HG02678 (cell line): ENCODE measurements at regions not wholly inside any gene's neighbourhood (a gene's known extent, or its start where the extent isn't known, plus 50 kb on each side); places are given as distances from the start of the nearest gene placed in this dataset.

Experiments
- ATAC-seq: cut with Tn5 transposase; IDR thresholded peaks from one replicate; pipeline ENCODE4 v1.9.1; 2021; ENCODE audit warnings: mild to moderate bottlenecking, moderate library complexity; ENCODE audit not compliant: unreplicated experiment

DNA sequence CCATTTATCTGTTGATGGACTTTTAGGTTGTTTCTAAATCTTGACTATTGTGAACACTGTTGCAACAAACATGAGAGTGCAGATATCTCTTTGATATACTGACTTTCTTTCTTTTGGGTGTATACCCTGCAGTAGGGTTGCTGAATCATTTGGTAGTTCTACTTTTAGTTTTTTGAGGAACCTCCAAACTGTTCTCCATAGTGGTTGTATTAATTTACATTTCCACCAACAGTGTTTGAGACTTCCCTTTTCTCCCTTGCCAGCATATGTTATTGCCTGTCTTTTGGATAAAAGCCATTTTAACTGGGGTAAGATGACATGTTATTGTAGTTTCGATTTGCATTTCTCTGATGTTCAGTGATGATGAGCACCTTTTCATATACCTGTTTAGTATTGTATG is 330.0 kb downstream of the DDX10 start:
- no peak for ATAC-seq

DNA sequence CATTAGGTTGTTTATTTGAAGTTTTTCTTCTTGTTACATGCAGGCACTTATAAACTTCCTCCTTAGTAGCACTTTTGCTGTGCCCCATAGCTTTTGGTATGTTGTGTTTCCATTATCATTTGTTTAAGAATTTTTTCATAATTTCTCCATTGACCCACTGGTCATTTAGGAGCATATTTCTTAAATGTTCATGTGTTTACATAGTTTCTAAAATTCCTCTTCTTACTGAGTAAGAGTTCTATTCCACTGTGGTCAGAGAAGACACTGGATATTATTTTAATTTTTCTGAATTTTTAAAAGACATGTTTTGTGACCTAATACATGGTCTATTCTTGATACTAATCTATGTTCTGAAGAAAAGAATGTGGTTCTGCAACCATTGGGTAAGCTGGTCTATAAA is 333.0 kb downstream of the DDX10 start:
- no peak for ATAC-seq

DNA sequence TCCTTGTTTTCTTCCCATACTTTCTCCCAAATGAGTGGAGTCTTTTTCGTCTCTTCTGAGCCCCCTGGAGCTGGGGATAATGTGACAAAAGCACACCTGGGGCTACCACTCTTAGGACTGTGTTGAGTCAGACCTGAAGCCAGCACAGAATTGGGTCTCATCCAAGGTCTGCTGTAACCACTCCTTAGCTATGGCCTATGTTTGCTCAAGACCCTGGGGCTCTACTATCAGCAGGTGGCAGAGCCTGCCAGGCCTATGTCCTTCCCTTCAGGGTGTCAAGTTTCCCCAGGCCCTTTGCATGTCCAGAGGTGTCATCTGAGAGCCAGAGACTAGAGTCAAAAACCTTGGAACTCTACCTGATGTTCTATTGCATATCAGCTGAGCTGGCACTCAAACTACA is 335.7 kb downstream of the DDX10 start:
- no peak for ATAC-seq

DNA sequence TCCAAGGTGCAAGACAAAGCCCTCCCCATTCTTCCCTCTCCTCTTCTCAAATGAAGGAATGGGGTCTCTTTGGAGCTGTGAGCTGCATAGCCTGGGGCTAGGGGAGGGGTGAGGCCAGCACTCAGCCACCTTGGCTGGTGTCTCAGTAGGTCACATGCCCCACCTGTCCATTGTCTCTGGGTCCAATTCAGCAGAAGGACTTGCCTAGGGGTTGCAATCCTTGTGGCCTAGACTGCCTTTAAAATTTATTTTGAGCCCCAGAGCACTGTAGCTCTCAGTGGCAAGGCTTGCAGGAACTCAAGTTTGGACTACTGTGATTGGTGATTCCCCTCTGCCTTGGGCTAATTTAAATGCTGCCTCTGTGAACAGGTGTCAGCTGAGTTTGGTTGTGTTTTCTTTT is 336.7 kb downstream of the DDX10 start:
- ATAC-seq: no peak

DNA sequence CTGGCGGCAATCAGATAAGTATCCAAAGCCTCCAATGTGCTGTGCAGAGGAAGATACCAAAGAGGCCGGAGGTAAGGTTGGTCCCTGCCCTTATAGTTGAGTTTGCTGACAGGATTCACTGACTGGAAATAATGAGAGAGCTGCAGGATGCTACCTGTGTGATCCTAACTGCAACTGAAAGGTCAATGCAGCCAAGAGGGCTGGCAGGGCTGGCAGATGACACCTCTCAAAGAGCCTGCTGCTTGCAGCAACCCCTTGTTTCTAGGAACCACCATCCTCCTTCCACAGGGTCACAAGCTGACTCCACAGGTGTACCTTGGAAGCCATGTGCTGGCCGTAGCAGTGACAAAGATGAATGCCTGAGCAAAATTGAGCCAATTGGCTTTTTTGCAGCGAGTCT is 348.1 kb downstream of the DDX10 start:
- ATAC-seq: no peak

DNA sequence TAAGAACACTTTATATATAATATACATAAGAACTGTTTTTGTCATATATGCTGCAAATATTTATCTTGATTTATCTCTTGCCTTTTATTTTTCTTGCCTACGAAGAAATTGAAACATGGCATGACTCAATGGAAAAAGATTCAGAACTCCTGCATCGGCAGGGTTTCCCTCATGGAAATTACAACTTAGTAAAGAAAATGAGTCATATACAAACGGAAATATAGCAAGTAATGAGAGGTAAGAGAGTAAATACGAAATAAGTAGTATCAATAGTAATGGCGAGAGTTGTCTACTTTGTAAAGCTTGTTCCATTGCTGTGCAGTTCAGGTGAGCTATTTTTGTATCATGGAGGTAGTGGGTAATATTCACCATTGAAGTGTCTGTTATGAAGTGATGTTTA is 350.4 kb downstream of the DDX10 start:
- ATAC-seq: no peak

DNA sequence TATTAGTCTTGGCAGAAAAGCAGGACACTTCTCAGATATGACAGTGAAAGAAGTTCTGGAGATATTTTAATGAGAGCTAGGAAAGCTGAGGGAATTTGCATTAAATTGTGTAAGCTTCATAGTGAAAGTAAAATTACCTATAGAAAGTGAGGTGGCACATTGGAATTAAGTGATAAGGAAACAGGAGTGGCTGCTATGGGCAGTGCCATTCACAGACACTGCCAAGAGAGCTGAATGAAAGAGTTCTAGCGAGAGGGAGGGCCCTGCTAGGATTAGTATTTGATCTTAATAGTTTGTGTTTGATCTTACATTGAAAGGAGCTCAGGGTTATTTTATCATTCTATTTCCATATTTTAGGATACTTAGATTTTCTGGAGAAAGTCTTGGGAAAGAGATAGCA is 351.9 kb downstream of the DDX10 start:
- no peak for ATAC-seq

DNA sequence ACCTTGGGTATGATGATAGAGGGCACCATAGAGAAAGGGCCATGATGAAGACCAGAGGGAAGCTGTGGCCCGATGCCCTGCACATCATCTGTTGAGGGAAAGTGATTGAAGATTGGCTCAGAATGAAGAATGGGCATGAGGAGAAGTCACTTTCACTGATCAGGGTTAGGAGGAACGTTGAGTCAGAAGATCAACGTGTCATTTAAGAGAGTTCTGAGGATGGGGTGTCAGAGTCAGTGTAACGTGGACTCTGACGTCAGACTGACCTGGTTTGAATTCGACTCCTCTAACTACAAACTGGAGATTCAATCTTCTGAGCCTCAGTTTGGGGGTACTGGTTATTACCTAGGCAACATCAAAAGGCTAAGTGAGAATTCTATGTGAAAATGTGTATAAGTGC is 352.6 kb downstream of the DDX10 start:
- no peak for ATAC-seq

DNA sequence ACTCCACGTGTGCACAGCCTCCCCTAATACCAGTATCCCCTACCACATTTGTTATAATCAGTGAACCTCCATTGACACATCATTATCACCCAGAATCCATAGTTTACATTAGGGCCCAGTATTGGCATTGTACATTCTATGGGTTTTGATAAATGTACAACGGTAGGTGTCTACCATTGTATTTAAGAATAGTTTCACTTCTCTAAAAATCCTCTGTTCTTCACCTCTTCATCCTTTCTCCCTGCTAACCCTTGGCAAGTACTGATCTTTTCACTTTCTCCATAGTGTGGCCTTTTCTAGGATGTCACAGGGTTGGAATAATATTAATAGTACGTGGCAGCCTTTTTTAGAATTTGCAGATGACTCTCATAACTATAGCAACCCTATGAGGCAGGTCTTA is 353.8 kb downstream of the DDX10 start:
- ATAC-seq: no peak

DNA sequence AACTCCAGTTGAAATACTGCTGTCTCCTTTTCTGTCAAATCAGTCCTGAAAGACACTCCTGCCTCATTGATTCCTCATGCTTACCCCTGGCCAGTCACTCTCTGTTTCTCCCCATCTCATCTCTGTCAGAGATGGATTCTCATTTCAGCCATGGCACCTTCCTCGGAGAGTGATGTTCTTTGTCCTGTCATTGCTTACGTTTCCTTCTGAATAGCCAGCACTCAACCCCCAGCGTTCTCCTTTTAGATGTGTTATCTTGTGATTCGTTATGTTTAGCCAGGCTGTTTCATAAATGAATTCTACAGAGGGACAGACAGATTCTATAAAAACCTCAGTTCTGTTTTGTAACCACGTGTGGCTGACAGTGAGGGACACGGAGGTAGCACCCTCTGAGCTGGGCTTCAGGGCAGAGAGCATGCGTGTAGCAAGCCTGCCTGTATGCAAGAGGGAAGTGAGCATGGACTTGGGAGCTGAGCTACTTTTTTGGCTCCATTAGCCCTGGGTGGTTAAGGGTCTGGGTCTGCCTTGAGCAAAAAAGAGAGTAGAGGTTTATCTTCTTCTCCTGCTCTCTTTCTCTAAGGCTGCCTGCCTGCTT is 354.6 kb downstream of the DDX10 start:
- ATAC-seq: no peak

DNA sequence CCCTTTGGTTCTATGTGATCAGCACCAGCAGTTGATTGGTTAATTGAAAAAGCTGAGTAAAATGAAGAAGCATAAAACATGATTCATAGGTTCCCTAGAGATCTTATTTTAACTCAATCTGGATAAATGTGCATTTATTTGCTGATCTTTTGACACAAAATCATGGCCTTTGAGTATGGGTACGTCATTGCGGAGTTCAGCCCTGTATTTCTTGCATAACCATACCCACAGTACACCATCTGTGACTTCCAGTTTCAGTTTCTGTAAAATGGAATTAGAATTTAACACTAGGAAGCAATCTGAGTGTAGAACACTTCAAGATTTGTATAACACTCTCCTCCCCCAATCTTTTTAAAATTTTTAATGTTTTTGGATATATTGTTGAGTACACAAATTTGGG is 358.2 kb downstream of the DDX10 start:
- ATAC-seq: no peak

DNA sequence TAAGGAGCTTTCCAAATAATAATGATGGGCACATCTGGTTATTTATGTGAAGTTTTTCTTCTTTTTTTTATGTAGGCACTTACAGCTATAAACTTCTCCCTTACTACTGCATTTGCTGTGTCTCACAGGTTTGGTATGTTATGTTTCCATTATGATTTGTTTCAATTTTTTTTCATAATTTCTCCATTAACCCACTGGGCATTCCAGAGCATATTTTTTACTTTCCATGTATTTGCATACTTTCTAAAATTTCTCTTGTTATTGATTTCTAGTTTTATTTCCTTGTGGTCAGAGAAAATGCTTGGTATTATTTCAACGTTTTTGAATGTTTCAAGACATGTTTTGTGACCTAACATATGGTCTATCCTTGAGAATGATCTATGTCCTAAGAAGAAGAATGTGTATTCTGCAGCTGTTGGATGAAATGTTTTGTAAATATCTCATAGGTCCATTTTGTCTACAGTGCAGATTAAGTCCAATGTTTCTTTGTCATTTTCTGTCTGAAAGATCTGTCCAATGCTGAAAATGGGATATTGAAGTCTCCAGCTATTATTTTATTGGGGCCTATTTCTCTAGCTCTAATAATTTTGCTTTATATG is 362.1 kb downstream of the DDX10 start:
- no peak for ATAC-seq

DNA sequence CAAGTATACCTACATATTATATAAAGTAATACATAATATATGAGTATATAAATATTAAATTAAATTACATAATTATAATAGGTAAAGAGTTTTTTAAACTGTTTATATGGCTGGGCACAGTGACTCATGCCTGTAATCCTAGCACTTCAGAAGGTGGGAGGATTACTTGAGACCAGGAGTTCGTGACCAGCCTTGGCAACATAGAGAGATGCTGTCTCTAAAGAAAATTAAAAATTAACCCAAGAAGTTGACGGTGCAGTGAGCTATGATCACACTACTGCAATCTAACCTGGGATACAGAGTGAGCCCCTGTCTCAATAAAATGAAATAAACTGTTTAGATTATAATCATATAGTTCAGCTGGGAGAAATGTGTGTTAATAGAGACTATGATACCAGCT is 363.0 kb downstream of the DDX10 start:
- no peak for ATAC-seq

DNA sequence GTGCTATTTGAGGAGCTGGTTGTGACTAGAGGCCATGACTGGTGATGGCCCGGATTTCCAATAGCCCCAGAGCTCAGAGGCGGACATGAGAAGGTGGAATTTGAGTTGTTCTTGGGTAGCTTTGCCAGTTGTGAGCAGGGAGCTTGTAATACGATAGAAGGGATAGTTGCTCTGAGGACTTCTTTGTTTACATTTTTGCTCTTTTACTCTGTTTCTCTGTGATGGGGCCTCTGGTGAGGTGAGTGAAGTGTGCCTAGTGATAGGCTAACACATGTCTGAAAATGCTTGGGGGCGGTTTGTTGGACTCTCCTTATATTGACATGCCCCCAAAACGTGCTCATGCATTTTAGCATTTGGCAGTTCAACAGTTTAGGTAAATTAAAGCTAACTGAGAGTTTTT is 365.1 kb downstream of the DDX10 start:
- ATAC-seq: no peak

DNA sequence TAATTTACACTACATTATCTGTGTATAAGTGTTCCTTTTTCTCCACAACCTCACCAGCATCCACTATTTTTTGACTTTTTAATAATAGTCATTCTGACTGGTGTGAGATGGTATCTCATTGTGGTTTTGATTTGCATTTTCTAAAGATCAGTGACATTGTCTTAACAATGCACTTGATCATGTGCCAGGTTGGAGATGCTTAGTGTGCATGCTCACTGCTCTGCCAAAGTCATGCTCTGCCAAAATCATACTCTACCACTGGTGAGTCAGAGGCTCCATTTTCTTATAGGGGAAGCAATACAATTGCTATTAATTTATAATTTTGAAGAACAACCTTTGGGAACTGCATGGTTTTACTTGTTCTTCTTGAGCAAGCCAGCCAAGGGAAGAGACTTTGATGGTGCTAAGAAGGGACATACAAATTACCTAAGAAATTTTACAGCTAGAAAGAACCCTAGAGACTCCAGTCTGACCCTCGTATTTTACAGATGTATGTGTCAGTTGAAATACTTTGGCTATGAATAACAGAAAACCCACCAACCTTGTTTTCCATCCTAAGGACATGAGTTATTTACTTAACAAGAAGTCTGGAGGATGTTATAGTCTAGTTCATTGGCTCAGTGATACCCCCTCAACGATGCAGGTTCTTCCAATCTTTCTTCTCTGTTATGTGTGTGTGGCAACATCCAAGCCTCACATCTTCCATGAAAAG is 368.9 kb downstream of the DDX10 start:
- ATAC-seq: no peak

DNA sequence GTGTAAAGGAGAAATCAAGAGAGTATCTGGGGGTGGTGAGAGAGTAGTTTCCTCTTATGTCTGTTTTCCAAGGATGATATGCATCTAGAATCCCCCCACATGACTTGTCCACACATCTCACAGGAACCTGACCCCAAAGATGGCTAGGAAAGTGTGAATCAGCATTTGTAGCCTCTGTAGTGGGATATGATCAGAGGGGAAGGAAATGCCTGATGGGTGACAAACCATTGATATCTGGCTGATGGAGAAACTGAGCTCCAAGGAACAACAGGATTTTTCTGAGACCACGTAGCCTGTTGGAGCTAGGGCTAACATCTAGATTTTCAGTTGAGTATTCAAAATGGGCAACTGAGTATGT is 369.4 kb downstream of the DDX10 start:
- ATAC-seq: no peak

DNA sequence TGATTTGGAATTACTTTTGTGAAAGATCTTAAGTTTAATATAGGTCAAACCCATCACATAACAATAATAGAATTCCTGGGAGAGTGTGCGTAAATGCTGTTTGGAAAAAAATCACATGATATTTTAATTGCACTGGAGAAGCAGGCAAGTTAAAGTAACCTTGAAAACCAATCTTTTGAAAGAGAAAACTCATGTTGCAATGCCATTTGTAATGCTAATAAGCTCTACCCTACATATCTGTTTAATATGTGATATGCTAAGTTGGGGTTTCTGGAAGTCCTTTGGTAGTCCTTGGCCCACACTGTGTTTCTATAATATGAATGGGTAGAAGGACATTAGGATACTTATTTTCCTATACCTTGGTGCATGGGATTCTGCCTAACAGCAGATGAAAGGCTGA is 370.4 kb downstream of the DDX10 start:
- ATAC-seq: no peak

DNA sequence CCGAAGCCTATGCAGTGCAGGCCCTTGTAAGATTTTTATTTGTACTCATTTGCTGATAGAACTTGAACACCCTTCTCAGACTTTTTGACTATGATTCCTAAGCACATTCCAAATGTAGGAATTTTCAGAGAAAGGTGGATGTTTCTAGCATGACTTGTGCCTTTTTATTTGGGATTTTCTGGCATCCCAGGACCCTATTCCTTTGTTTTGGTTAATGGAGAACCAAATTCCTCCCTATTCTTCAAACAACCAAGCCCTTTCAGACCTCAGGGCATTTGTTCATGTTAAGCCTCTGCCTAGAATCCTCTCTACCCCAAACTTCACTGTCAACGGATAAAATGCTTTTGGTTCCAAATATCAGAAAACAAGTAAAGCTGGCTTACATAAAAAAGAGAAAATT is 371.1 kb downstream of the DDX10 start:
- ATAC-seq: no peak

DNA sequence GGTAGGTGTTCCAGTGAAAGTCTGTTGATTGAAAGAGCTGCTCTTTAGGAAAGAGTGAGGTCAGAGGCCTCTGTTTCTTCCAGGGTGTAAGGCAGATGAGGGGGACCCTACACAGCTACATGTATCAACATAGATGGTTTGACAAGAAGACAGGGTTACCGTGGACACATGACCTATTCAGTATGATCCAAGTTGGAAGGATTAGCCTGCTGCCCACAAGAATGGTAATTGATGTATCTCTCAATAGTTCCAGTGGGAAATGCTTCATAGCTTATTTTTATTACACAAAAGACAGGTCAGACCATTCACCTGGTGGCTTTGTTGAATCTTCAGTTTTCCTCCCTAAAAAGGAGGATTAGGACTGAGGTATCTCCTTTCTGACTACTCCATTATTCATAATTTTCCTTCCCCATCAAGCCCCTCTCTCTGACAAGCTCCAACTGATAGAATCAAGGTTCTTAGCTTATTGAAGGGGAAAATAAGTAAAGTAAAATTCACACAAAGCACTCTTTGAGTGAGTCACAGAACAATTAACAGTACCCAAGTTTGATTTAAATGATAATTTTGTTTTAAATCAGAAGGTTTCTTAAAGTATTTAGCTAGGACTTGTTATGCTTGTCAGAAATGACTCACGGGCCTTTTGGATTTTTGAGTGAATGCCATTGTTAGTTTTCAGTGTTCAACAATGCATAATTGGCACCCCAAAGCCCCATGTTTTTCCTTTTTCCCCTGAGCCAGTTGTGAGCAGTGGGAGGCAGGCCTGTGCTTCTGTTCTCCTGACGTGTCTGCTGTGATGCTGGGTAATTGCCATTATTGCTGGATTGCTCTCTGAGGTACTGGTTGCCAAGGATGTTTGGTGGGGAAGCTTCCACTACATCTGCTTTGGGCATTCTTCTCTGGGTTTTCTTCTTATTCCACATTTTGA is 373.2 kb downstream of the DDX10 start:
- ATAC-seq: no peak

DNA sequence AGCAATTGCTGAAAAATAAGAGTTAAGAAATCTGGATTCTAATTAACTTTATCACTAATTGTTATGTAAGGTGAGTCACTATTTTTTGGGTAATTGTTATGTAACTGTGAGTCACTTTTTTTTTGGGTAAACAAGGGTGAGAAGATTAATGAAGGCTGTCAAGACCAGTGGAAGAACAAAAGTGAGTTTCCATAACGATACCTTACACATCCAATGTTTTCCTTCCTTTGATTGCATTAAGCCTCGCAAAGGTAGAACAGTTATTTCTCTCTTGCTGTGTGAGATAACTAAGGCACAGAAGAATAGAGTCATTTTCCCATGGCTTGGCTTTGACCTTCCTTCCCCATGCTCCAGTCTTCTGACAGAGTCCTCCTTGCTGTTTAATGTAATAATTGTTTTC is 374.7 kb downstream of the DDX10 start:
- ATAC-seq: no peak

DNA sequence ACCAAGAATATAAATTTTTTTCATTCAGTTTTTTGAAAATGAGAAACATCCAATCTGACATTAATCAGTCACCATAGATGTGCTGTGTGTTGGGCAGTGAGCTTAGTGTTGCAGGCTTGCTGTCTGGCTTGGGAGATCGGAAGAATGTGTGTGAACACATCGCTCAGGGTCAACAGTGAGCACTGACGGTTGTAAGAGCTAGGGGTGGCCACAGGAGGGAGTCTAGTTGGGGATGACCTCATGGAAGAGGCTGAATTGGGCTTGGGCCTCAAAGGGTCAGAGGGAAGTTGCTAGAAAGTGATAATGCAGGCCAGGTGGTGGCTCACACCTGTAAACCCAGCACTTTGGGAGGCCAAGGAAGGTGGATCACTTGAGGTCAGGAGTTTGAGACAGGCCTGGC is 375.4 kb downstream of the DDX10 start:
- ATAC-seq: no peak

DNA sequence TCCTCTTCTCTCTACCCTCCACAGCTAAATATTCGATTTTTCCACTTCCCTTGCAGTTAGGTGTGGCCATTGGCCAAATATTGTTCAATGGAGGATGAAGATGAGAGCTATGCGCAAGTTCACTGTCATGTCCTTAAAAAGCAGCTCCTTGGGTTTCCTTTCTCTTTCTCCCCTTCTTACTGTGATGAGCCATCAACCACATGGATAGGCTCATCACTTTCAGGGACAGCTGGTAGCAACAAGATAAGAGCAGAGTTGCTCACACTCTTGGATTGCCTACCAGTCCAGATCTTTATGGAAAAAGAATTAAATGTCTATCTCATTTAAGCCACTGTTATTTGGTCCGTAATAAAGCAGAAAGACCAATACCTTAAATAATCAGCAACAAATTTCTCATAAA is 377.0 kb downstream of the DDX10 start:
- ATAC-seq: no peak
